Hepatocyte (in vitro differentiated cells): ENCODE measurements at regions not wholly inside any gene's neighbourhood (a gene's known extent, or its start where the extent isn't known, plus 50 kb on each side); places are given as distances from the start of the nearest gene placed in this dataset.

ENCODE experiments used
- DNase-seq: peaks from one replicate; pipeline ENCODE4 v3.0.0-alpha.2; 2016; ENCODE audit warnings: low spot score
- H2AFZ ChIP-seq: fragments of 200-600 bp; sonication (generic); 2 replicates; pipeline ENCODE4 v1.6.0; 2016; ENCODE audit warnings: antibody characterized with exemption, mild to moderate bottlenecking
- H3K27ac ChIP-seq: fragments of 200-600 bp; sonication (generic); 2 replicates; pipeline ENCODE4 v1.5.1; 2016; ENCODE audit warnings: mild to moderate bottlenecking
- H3K27me3 ChIP-seq: fragments of 200-600 bp; sonication (generic); 2 replicates; pipeline ENCODE4 v1.6.1; 2016
- H3K36me3 ChIP-seq: fragments of 200-600 bp; sonication (generic); replicated peaks from 2 replicates; pipeline ENCODE4 v1.5.1; 2016; ENCODE audit warnings: low read depth; ENCODE audit not compliant: insufficient read depth
- H3K4me1 ChIP-seq: fragments of 200-600 bp; sonication (generic); 2 replicates; pipeline ENCODE4 v1.5.1; 2016; ENCODE audit warnings: mild to moderate bottlenecking, moderate library complexity; ENCODE audit not compliant: insufficient read depth
- H3K4me2 ChIP-seq: fragments of 200-600 bp; sonication (generic); 2 replicates; pipeline ENCODE4 v1.6.0; 2016
- H3K4me3 ChIP-seq: fragments of 200-600 bp; sonication (generic); 2 replicates; pipeline ENCODE4 v1.5.1; 2016; ENCODE audit warnings: mild to moderate bottlenecking
- H3K79me2 ChIP-seq: fragments of 200-600 bp; sonication (generic); 2 replicates; pipeline ENCODE4 v1.6.0; 2017; ENCODE audit warnings: mild to moderate bottlenecking
- H3K9me2 ChIP-seq: fragments of 200-600 bp; sonication (generic); replicated peaks from 2 replicates; pipeline ENCODE4 v1.6.0; 2017; ENCODE audit warnings: mild to moderate bottlenecking; ENCODE audit not compliant: insufficient read depth
- H3K9me3 ChIP-seq: fragments of 200-600 bp; sonication (generic); 2 replicates; pipeline ENCODE4 v1.5.1; 2016; ENCODE audit warnings: low read depth, mild to moderate bottlenecking
- H4K20me1 ChIP-seq: fragments of 200-600 bp; sonication (generic); 2 replicates; pipeline ENCODE4 v1.6.0; 2016; ENCODE audit warnings: mild to moderate bottlenecking; ENCODE audit not compliant: insufficient read depth, poor library complexity, severe bottlenecking
- CTCF ChIP-seq: fragments of 200-600 bp; sonication (generic); IDR thresholded peaks from 2 replicates; pipeline ENCODE4 v1.5.1; 2016; ENCODE audit warnings: antibody characterized with exemption, mild to moderate bottlenecking; ENCODE audit not compliant: poor library complexity
- EZH2 ChIP-seq: fragments of 200-600 bp; sonication (generic); IDR thresholded peaks from 2 replicates; pipeline ENCODE4 v1.6.1; 2016; ENCODE audit warnings: antibody characterized with exemption, mild to moderate bottlenecking, borderline replicate concordance
- EZH2phosphoT487 ChIP-seq: fragments of 200-600 bp; sonication (generic); IDR thresholded peaks from one replicate; pipeline ENCODE4 v1.6.1; 2018; ENCODE audit warnings: antibody characterized with exemption, mild to moderate bottlenecking, low read depth, moderate library complexity; ENCODE audit not compliant: unreplicated experiment, severe bottlenecking
- WGBS: methylation state at CpG from one replicate; pipeline ENCODE4 v1.1.6; 2016; ENCODE audit warnings: low lambda C conversion rate; ENCODE audit errors: missing lambda C conversion rate; 5-methylcytosine and 5-hydroxymethylcytosine counted together

GRCh38 chr5:145198525-145199260, 636.4 kb downstream of the PRELID2 start:
- 78% methylated on average over 1 of the region's 1 CpG for WGBS

GRCh38 chr5:145189746-145190145, 645.4 kb downstream of the PRELID2 start:
- Histone ChIP-seq H3K79me2 (no peaks in the 10 kb centered on the region), H3K27ac (no peak overlapping the region), H3K27me3 (no peaks in the 10 kb centered on the region), H3K36me3 (no peaks in the 10 kb centered on the region), H2AFZ (no peak overlapping the region), H3K9me3 (no peaks in the 10 kb centered on the region), H4K20me1 (no peaks in the 10 kb centered on the region), H3K4me1 (no peaks in the 10 kb centered on the region), H3K9me2 (no peaks in the 10 kb centered on the region), H3K4me2 (no peak overlapping the region), H3K4me3 (no peak overlapping the region)
- no peak for DNase-seq
- whole genome bisulfite sequencing = 66% methylated on average over 4 of the region's 4 CpGs
- TF ChIP-seq EZH2phosphoT487 (no peak), EZH2 (no peak), CTCF (no peak)

More at GRCh38 chr5:145198525-145199260, 636.4 kb downstream of the PRELID2 start:
- TF ChIP-seq CTCF (no peak), EZH2 (no peak), EZH2phosphoT487 (no peak)
- Histone ChIP-seq H3K79me2 (no peaks in the 10 kb centered on the region), H3K9me3 (no peaks in the 10 kb centered on the region), H2AFZ (no peak overlapping the region), H4K20me1 (no peaks in the 10 kb centered on the region), H3K4me3 (no peak overlapping the region), H3K27ac (no peak overlapping the region), H3K27me3 (no peaks in the 10 kb centered on the region), H3K9me2 (no peaks in the 10 kb centered on the region), H3K4me2 (no peak overlapping the region), H3K4me1 (no peaks in the 10 kb centered on the region), H3K36me3 (no peaks in the 10 kb centered on the region)
- DNase-seq = no peak

- Histone ChIP-seq H4K20me1 (no peaks in the 10 kb centered on the region), H3K9me2 (no peaks in the 10 kb centered on the region), H3K79me2 (no peaks in the 10 kb centered on the region), H2AFZ (no peak overlapping the region), H3K36me3 (no peaks in the 10 kb centered on the region), H3K4me1 (no peaks in the 10 kb centered on the region), H3K27ac (no peak overlapping the region), H3K4me3 (no peak overlapping the region), H3K4me2 (no peak overlapping the region), H3K9me3 (no peaks in the 10 kb centered on the region), H3K27me3 (no peaks in the 10 kb centered on the region)
- no peak for DNase-seq
- WGBS = 78% methylated on average over 5 of the region's 5 CpGs
- TF ChIP-seq CTCF = no peak
- TF ChIP-seq EZH2phosphoT487 = no peak
- no peak for TF ChIP-seq EZH2
These were observed 654.8 kb downstream of the PRELID2 start for GRCh38 chr5:145180371-145180770.
